Calu3 (cell line): ENCODE measurements at regions not wholly inside any gene's neighbourhood (a gene's known extent, or its start where the extent isn't known, plus 50 kb on each side); places are given as distances from the start of the nearest gene placed in this dataset.

Experiments
- BruUV-seq: library from RNA; stranded (reverse); fragments of 400-500 nt; replicated peaks from 2 replicates; lab custom pipeline; 2021; lab: Mats Ljungman, UMichigan
- CTCF ChIA-PET: fragments of 300-600 bp; sonication (Branson Sonifier 250); formaldehyde crosslinking; loops from one replicate; lab custom pipeline; 2022; ENCODE audit warnings: antibody characterized with exemption; lab: Charles Lee
- DNase-seq: peaks from one replicate; pipeline ENCODE4 v3.0.0; 2022
- H3K27ac Mint-ChIP-seq: one replicate; pipeline ENCODE4 v1.8.0; 2022; ENCODE audit warnings: mixed read lengths; ENCODE audit not compliant: unreplicated experiment
- H3K27me3 Mint-ChIP-seq: one replicate; pipeline ENCODE4 v1.8.0; 2022; ENCODE audit warnings: mixed read lengths; ENCODE audit not compliant: unreplicated experiment
- H3K36me3 Mint-ChIP-seq: one replicate; pipeline ENCODE4 v1.8.0; 2022; ENCODE audit warnings: mild to moderate bottlenecking, moderate library complexity, mixed read lengths; ENCODE audit not compliant: insufficient read depth, unreplicated experiment
- H3K4me1 Mint-ChIP-seq: one replicate; pipeline ENCODE4 v1.8.0; 2022; ENCODE audit warnings: mild to moderate bottlenecking, low read depth, mixed read lengths; ENCODE audit not compliant: unreplicated experiment
- H3K4me3 Mint-ChIP-seq: one replicate; pipeline ENCODE4 v1.8.0; 2022; ENCODE audit warnings: mild to moderate bottlenecking, low read depth, moderate library complexity, mixed read lengths; ENCODE audit not compliant: unreplicated experiment
- H3K9me3 Mint-ChIP-seq: one replicate; pipeline ENCODE4 v1.8.0; 2022; ENCODE audit warnings: low read depth, mixed read lengths; ENCODE audit not compliant: unreplicated experiment
- CTCF ChIP-seq: fragments of 200-600 bp; IDR thresholded peaks from one replicate; pipeline ENCODE4 v1.8.0; 2022; ENCODE audit warnings: antibody characterized with exemption; ENCODE audit not compliant: unreplicated experiment
- intact Hi-C: fragments of 100-400 bp; cut with micrococcal nuclease; formaldehyde crosslinking; loops from one replicate; pipeline ENCODE4 v1.10.0; 2022; ENCODE audit not compliant: unreplicated experiment

- no peak for DNase-seq
- Mint-ChIP-seq H3K4me1 (no peaks in the 10 kb centered on the region), H3K9me3 (peaks cover 18% of the 10 kb centered on the region), H3K36me3 (no peaks in the 10 kb centered on the region), H3K27ac (no peak overlapping the region), H3K27me3 (no peaks in the 10 kb centered on the region), H3K4me3 (no peak overlapping the region)
- intact Hi-C loops = no loop called here
- BruUV-seq = no TSS peak
- CTCF ChIA-PET = no interaction called here
- TF ChIP-seq CTCF = no peak
Observed at GRCh38 chr10:1873661-1874315, 136.5 kb upstream of the ADARB2 start.

GRCh38 chr10:1872151-1872726 is 134.9 kb upstream of the ADARB2 start:
- Mint-ChIP-seq H3K4me3 (no peak overlapping the region), H3K27ac (no peak overlapping the region), H3K36me3 (no peaks in the 10 kb centered on the region), H3K9me3 (peaks cover 20% of the 10 kb centered on the region), H3K27me3 (no peaks in the 10 kb centered on the region), H3K4me1 (no peaks in the 10 kb centered on the region)
- no TSS peak for BruUV-seq
- intact Hi-C loops = no loop called here
- CTCF ChIA-PET = no interaction called here
- DNase-seq = no peak
- no peak for TF ChIP-seq CTCF

- no TSS peak for BruUV-seq
- H3K9me3 Mint-ChIP-seq = peaks cover 16% of the 10 kb centered on the region
- H3K36me3 Mint-ChIP-seq = no peaks in the 10 kb centered on the region
Observed at GRCh38 chr10:1870491-1870890, 133.2 kb upstream of the ADARB2 start.

GRCh38 chr10:1869861-1870260 is 132.5 kb upstream of the ADARB2 start:
- H3K9me3 Mint-ChIP-seq = peaks cover 14% of the 10 kb centered on the region
- no peaks in the 10 kb centered on the region for H3K36me3 Mint-ChIP-seq
- H3K27ac Mint-ChIP-seq = no peak overlapping the region
- CTCF ChIA-PET = no interaction called here
- no peak for TF ChIP-seq CTCF
- H3K4me1 Mint-ChIP-seq = no peaks in the 10 kb centered on the region
- BruUV-seq = no TSS peak
- no peak for DNase-seq
- no peaks in the 10 kb centered on the region for H3K27me3 Mint-ChIP-seq
- intact Hi-C loops = no loop called here
- no peak overlapping the region for H3K4me3 Mint-ChIP-seq

More at GRCh38 chr10:1870491-1870890, 133.2 kb upstream of the ADARB2 start:
- no peak overlapping the region for H3K4me3 Mint-ChIP-seq
- no peaks in the 10 kb centered on the region for H3K4me1 Mint-ChIP-seq
- TF ChIP-seq CTCF = no peak
- DNase-seq = no peak
- no peaks in the 10 kb centered on the region for H3K27me3 Mint-ChIP-seq
- CTCF ChIA-PET = no interaction called here
- intact Hi-C loops = no loop called here
- H3K27ac Mint-ChIP-seq = no peak overlapping the region
